A673 (cell line): ENCODE measurements at regions not wholly inside any gene's neighbourhood (a gene's known extent, or its start where the extent isn't known, plus 50 kb on each side); places are given as distances from the start of the nearest gene placed in this dataset.

Experiments used
- BruUV-seq: library from RNA; stranded (reverse); fragments of 400-500 nt; replicated peaks from 2 replicates; lab custom pipeline; 2021; lab: Mats Ljungman, UMichigan
- CTCF ChIA-PET: fragments of 300-600 bp; sonication (Branson Sonifier 250); formaldehyde crosslinking; loops from one replicate; lab custom pipeline; 2022; ENCODE audit warnings: antibody characterized with exemption; lab: Charles Lee
- POLR2A ChIA-PET: fragments of 300-600 bp; sonication (Branson Sonifier 250); formaldehyde crosslinking; loops from one replicate; lab custom pipeline; 2022; ENCODE audit warnings: antibody characterized with exemption; ENCODE audit not compliant: low non-redundant PET; lab: Charles Lee
- DNase-seq: peaks from one replicate; pipeline ENCODE4 v3.0.0-alpha.2; 2015; ENCODE audit warnings: low spot score
- H3K27ac ChIP-seq: fragments of 200-600 bp; sonication (generic); 2 replicates; pipeline ENCODE4 v1.5.1; 2016; ENCODE audit warnings: mixed run types, low read depth, mild to moderate bottlenecking, mixed read lengths, antibody characterized with exemption, low read length; ENCODE audit not compliant: poor library complexity, severe bottlenecking
- H3K27me3 ChIP-seq: fragments of 200-600 bp; sonication (generic); replicated peaks from 2 replicates; pipeline ENCODE4 v1.6.1; 2017; ENCODE audit warnings: mixed run types, low read depth, mild to moderate bottlenecking, mixed read lengths, antibody characterized with exemption, low read length; ENCODE audit not compliant: insufficient read depth, poor library complexity
- H3K36me3 ChIP-seq: fragments of 200-600 bp; sonication (generic); 2 replicates; pipeline ENCODE4 v1.6.1; 2016; ENCODE audit warnings: mixed run types, mild to moderate bottlenecking, mixed read lengths, antibody characterized with exemption, low read length; ENCODE audit not compliant: insufficient read depth, poor library complexity, severe bottlenecking
- H3K4me1 ChIP-seq: fragments of 200-600 bp; sonication (generic); 2 replicates; pipeline ENCODE4 v1.6.1; 2017; ENCODE audit warnings: mixed run types, mild to moderate bottlenecking, mixed read lengths, antibody characterized with exemption, low read length; ENCODE audit not compliant: insufficient read depth, poor library complexity, severe bottlenecking
- H3K4me3 ChIP-seq: fragments of 200-600 bp; sonication (generic); 2 replicates; pipeline ENCODE4 v1.5.1; 2016; ENCODE audit warnings: low read depth, mixed run types, mild to moderate bottlenecking, mixed read lengths, low read length; ENCODE audit not compliant: poor library complexity, severe bottlenecking
- H3K9me3 ChIP-seq: fragments of 200-600 bp; sonication (generic); 2 replicates; pipeline ENCODE4 v1.6.1; 2016; ENCODE audit warnings: mixed run types, low read depth, mild to moderate bottlenecking, mixed read lengths, antibody characterized with exemption, low read length; ENCODE audit not compliant: poor library complexity, severe bottlenecking
- EZH2 ChIP-seq: fragments of 200-600 bp; sonication (generic); IDR thresholded peaks from 2 replicates; pipeline ENCODE4 v1.6.1; 2017; ENCODE audit warnings: borderline replicate concordance, low read depth, mild to moderate bottlenecking, mixed read lengths, antibody characterized with exemption, low read length; ENCODE audit not compliant: poor library complexity, severe bottlenecking
- intact Hi-C: fragments of 100-400 bp; cut with micrococcal nuclease; formaldehyde crosslinking; loops from one replicate; pipeline ENCODE4 v1.10.0; 2022; ENCODE audit not compliant: unreplicated experiment
- TF ChIP-seq, protein P1 (sequence below): fragments of 300-800, 200-600 bp; sonication (generic); conservative IDR thresholded peaks from 2 replicates; pipeline ENCODE4 v1.5.1; 2017; ENCODE audit warnings: low read depth, mild to moderate bottlenecking, antibody characterized with exemption, low read length, moderate library complexity, mixed read lengths

GRCh38 chr21:35239811-35240219, 190.7 kb upstream of the RUNX1 start:
- BruUV-seq = no TSS peak
- H3K4me1 ChIP-seq = peaks cover 11% of the 10 kb centered on the region
- DNase-seq = peak; percentile 84
- intact Hi-C loops = no loop called here
- CTCF ChIA-PET = no interaction called here
- no peaks in the 10 kb centered on the region for H3K36me3 ChIP-seq
- H3K27ac ChIP-seq = no peak overlapping the region
- TF ChIP-seq EZH2 = no peak
- TF ChIP-seq, protein P1, sequence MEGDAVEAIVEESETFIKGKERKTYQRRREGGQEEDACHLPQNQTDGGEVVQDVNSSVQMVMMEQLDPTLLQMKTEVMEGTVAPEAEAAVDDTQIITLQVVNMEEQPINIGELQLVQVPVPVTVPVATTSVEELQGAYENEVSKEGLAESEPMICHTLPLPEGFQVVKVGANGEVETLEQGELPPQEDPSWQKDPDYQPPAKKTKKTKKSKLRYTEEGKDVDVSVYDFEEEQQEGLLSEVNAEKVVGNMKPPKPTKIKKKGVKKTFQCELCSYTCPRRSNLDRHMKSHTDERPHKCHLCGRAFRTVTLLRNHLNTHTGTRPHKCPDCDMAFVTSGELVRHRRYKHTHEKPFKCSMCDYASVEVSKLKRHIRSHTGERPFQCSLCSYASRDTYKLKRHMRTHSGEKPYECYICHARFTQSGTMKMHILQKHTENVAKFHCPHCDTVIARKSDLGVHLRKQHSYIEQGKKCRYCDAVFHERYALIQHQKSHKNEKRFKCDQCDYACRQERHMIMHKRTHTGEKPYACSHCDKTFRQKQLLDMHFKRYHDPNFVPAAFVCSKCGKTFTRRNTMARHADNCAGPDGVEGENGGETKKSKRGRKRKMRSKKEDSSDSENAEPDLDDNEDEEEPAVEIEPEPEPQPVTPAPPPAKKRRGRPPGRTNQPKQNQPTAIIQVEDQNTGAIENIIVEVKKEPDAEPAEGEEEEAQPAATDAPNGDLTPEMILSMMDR = no peak
- POLR2A ChIA-PET = interaction anchor here (0.5 kb wide), 1 partner anchor 15 kb away, joined by 9 read pairs; no protein-coding TSS in a partner anchor
- peaks cover 30% of the 10 kb centered on the region for H3K27me3 ChIP-seq
- no peaks in the 10 kb centered on the region for H3K9me3 ChIP-seq
- H3K4me3 ChIP-seq = no peak overlapping the region

GRCh38 chr21:35238119-35238518, 189.0 kb upstream of the RUNX1 start:
- no peak for TF ChIP-seq EZH2
- TF ChIP-seq, protein P1 = no peak
- H3K4me3 ChIP-seq = no peak overlapping the region
- ChIA-PET POLR2A (no interaction called here), CTCF (no interaction called here)
- no peaks in the 10 kb centered on the region for H3K36me3 ChIP-seq
- BruUV-seq = no TSS peak
- DNase-seq = no peak
- H3K9me3 ChIP-seq = no peaks in the 10 kb centered on the region
- H3K27ac ChIP-seq = no peak overlapping the region
- peaks cover 36% of the 10 kb centered on the region for H3K27me3 ChIP-seq
- peaks cover 11% of the 10 kb centered on the region for H3K4me1 ChIP-seq
- intact Hi-C loops = no loop called here

DNA sequence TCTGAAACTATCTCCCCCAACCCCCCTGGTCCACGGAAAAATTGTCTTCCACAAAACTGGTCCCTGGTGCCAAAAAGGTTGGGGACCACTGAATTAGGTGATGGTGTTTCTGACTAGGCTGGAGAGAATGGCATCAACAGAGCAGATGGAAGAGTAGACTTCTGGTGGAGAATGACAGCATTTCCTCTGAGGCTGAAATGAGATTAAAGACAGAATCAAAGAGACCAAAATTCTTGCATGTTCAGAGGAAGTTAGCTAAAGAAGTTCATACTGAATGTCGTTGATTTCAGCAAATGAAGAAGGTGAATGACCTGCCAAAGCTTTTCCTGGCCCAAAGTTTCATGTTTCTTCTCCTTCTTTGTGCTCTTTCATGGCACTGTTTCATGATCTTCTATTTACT, 188.2 kb upstream of the RUNX1 start:
- ChIA-PET CTCF (no interaction called here), POLR2A (no interaction called here)
- H3K9me3 ChIP-seq = no peaks in the 10 kb centered on the region
- TF ChIP-seq EZH2 = no peak
- TF ChIP-seq, protein P1 = no peak
- peaks cover 11% of the 10 kb centered on the region for H3K4me1 ChIP-seq
- no peaks in the 10 kb centered on the region for H3K36me3 ChIP-seq
- no peak for DNase-seq
- BruUV-seq = no TSS peak
- intact Hi-C loops = no loop called here
- no peak overlapping the region for H3K27ac ChIP-seq
- H3K4me3 ChIP-seq = no peak overlapping the region
- H3K27me3 ChIP-seq = peaks cover 39% of the 10 kb centered on the region
